ENCODE measurements at regions not wholly inside any gene's neighbourhood (a gene's known extent, or its start where the extent isn't known, plus 50 kb on each side); places are given as distances from the start of the nearest gene placed in this dataset.

GRCh38 chr3:188059351-188059750 lies 94.6 kb upstream of the LPP start:
- TF ChIP-seq CTCF (IDR thresholded peaks at IDR 0.05) = no peak
- no peak for TF ChIP-seq EZH2 (IDR thresholded peaks at IDR 0.05; ENCODE audit: borderline replicate concordance, insufficient read depth, low read depth, low read length, poor library complexity, severe bottlenecking)

Data from B cell (primary cell).